K562 (cell line): ENCODE measurements at regions not wholly inside any gene's neighbourhood (a gene's known extent, or its start where the extent isn't known, plus 50 kb on each side); places are given as distances from the start of the nearest gene placed in this dataset.

Experiments used
- CBX3 ChIP-seq, 2 experiments: IDR thresholded peaks; 1 replicate in 1 of 2; 2 replicates in 1 of 2; pipeline ENCODE4 v1.6.1; 2012; ENCODE audit warnings: inconsistent platforms in 2 of 2, low read length in 2 of 2, borderline replicate concordance in 1 of 2, control low read depth in 1 of 2
- HMG20A ChIP-seq: fragments of 450-650 bp; formaldehyde crosslinking; conservative IDR thresholded peaks from 2 replicates; pipeline ENCODE4 v1.4.0; 2020; ENCODE audit warnings: mild to moderate bottlenecking, mixed read lengths
- PHB2 ChIP-seq: fragments of 450-650 bp; IDR thresholded peaks from 2 replicates; pipeline ENCODE4 v1.6.1; 2017; ENCODE audit warnings: low read depth
- POLR2A ChIP-seq: fragments of 450-650 bp; conservative IDR thresholded peaks from 2 replicates; pipeline ENCODE4 v1.6.1; 2016
- RBM34 ChIP-seq: fragments of 200-400 bp; formaldehyde crosslinking; IDR thresholded peaks from 2 replicates; pipeline ENCODE4 v1.6.1; 2018; ENCODE audit warnings: low read length, borderline replicate concordance; ENCODE audit not compliant: insufficient read depth
- RCOR1 ChIP-seq, 2 experiments: IDR thresholded peaks; 2 replicates each; pipeline ENCODE4 v1.6.1; 2012; ENCODE audit warnings: low read depth in 2 of 2, low read length in 2 of 2, borderline replicate concordance in 1 of 2, improper control_type of control experiment in 1 of 2
- ZNF124 ChIP-seq: sonication (generic); formaldehyde crosslinking; IDR thresholded peaks from 2 replicates; pipeline ENCODE4 v1.8.1; 2022; ENCODE audit warnings: missing genetic modification reagents
- TF ChIP-seq, protein P1 (sequence below), 3 experiments: IDR thresholded peaks in 2 of 3; conservative IDR thresholded peaks in 1 of 3; 2 replicates each; pipeline ENCODE4 v1.5.1; 2011 to 2012; ENCODE audit warnings: low read length in 3 of 3, mild to moderate bottlenecking in 3 of 3, control low read depth in 2 of 3, improper control_type of control experiment in 1 of 3, inconsistent platforms in 1 of 3, low read depth in 1 of 3, mixed read lengths in 1 of 3, moderate library complexity in 1 of 3; ENCODE audit not compliant: insufficient read depth in 2 of 3
- TF ChIP-seq, protein P2 (sequence below): fragments of 250-450 bp; sonication (Bioruptor Pico); IDR thresholded peaks from 2 replicates; pipeline ENCODE4 v1.5.1; 2021; ENCODE audit warnings: mild to moderate bottlenecking
- TF ChIP-seq, protein P3 (sequence below): IDR thresholded peaks from 2 replicates; pipeline ENCODE4 v1.6.1; 2012; ENCODE audit warnings: low read depth, low read length, improper control_type of control experiment, borderline replicate concordance

DNA sequence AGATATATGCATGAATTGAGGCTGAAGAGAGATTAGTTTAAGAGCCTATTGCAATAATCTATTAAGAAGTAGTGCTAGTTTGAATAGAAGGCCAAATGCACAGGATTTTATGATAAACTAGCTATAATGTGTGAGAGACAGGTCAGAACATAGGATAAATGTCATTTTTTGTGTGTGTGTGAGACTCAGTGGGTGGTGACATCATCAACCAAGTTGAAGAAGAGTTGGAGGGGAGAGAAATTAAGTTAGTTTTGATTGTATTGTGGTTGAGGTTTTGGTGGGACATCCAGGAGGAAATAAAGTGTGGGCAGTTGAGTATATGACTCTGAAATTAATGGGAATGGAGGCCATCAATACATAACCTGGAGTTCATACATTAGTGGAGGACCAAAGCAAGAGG lies 320.1 kb upstream of the CWC22 start:
- no peak for TF ChIP-seq ZNF124 (CRISPR knock-in tag)
- no peak for TF ChIP-seq RBM34
- TF ChIP-seq HMG20A (CRISPR knock-in tag): no peak
- TF ChIP-seq RCOR1 (IDR thresholded peaks at IDR 0.05; ENCODE audit: borderline replicate concordance in 1 of 2, low read depth in 2 of 2, low read length in 2 of 2): no peak
- no peak for TF ChIP-seq PHB2
- TF ChIP-seq, protein P1, sequence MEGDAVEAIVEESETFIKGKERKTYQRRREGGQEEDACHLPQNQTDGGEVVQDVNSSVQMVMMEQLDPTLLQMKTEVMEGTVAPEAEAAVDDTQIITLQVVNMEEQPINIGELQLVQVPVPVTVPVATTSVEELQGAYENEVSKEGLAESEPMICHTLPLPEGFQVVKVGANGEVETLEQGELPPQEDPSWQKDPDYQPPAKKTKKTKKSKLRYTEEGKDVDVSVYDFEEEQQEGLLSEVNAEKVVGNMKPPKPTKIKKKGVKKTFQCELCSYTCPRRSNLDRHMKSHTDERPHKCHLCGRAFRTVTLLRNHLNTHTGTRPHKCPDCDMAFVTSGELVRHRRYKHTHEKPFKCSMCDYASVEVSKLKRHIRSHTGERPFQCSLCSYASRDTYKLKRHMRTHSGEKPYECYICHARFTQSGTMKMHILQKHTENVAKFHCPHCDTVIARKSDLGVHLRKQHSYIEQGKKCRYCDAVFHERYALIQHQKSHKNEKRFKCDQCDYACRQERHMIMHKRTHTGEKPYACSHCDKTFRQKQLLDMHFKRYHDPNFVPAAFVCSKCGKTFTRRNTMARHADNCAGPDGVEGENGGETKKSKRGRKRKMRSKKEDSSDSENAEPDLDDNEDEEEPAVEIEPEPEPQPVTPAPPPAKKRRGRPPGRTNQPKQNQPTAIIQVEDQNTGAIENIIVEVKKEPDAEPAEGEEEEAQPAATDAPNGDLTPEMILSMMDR (IDR thresholded peaks at IDR 0.05 in 2 of 3, conservative IDR thresholded peaks at IDR 0.05 in 1 of 3; ENCODE audit: insufficient read depth in 2 of 3, low read depth in 1 of 3, low read length in 3 of 3): no peak
- TF ChIP-seq, protein P2, sequence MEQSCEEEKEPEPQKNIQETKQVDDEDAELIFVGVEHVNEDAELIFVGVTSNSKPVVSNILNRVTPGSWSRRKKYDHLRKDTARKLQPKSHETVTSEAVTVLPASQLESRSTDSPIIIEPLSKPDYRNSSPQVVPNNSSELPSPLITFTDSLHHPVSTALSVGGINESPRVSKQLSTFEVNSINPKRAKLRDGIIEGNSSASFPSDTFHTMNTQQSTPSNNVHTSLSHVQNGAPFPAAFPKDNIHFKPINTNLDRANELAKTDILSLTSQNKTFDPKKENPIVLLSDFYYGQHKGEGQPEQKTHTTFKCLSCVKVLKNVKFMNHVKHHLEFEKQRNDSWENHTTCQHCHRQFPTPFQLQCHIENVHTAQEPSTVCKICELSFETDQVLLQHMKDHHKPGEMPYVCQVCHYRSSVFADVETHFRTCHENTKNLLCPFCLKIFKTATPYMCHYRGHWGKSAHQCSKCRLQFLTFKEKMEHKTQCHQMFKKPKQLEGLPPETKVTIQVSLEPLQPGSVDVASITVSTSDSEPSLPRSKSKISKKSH: no peak
- no peak for TF ChIP-seq CBX3 (IDR thresholded peaks at IDR 0.05; ENCODE audit: borderline replicate concordance in 1 of 2, low read length in 2 of 2)
- no peak for TF ChIP-seq POLR2A
- TF ChIP-seq, protein P3, sequence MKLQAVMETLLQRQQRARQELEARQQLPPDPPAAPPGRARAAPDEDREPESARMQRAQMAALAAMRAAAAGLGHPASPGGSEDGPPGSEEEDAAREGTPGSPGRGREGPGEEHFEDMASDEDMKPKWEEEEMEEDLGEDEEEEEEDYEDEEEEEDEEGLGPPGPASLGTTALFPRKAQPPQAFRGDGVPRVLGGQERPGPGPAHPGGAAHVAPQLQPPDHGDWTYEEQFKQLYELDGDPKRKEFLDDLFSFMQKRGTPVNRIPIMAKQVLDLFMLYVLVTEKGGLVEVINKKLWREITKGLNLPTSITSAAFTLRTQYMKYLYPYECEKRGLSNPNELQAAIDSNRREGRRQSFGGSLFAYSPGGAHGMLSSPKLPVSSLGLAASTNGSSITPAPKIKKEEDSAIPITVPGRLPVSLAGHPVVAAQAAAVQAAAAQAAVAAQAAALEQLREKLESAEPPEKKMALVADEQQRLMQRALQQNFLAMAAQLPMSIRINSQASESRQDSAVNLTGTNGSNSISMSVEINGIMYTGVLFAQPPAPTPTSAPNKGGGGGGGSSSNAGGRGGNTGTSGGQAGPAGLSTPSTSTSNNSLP: no peak
